GM23338 (cell line): ENCODE measurements at regions not wholly inside any gene's neighbourhood (a gene's known extent, or its start where the extent isn't known, plus 50 kb on each side); places are given as distances from the start of the nearest gene placed in this dataset.

Experiments used
- ATAC-seq: fragments of 200-7000 bp; cut with Tn5 transposase; 3 replicates; pipeline ENCODE4 v1.9.1; 2020
- DNase-seq: peaks from one replicate; pipeline ENCODE4 v3.0.0-alpha.2; 2015; ENCODE audit warnings: low spot score
- H2AFZ ChIP-seq: fragments of 200-600 bp; sonication (generic); 2 replicates; pipeline ENCODE4 v1.8.0; 2016; ENCODE audit warnings: antibody characterized with exemption, mild to moderate bottlenecking, moderate library complexity
- H3F3A ChIP-seq: fragments of 200-600 bp; sonication (generic); replicated peaks from 2 replicates; pipeline ENCODE4 v1.8.0; 2017; ENCODE audit warnings: antibody characterized with exemption, mixed run types, low read depth
- H3K27ac ChIP-seq: fragments of 200-600 bp; sonication (generic); 2 replicates; pipeline ENCODE4 v1.6.1; 2016; ENCODE audit warnings: low read depth
- H3K27me3 ChIP-seq: fragments of 200-600 bp; sonication (generic); 2 replicates; pipeline ENCODE4 v1.8.0; 2016; ENCODE audit warnings: mild to moderate bottlenecking, mixed run types, moderate library complexity; ENCODE audit not compliant: insufficient read depth
- H3K36me3 ChIP-seq: fragments of 200-600 bp; sonication (generic); 2 replicates; pipeline ENCODE4 v1.8.0; 2016; ENCODE audit warnings: mild to moderate bottlenecking; ENCODE audit not compliant: insufficient read depth
- H3K4me1 ChIP-seq: fragments of 200-600 bp; sonication (generic); 2 replicates; pipeline ENCODE4 v1.8.0; 2016; ENCODE audit warnings: mild to moderate bottlenecking, moderate library complexity; ENCODE audit not compliant: insufficient read depth
- H3K4me2 ChIP-seq: fragments of 200-600 bp; sonication (generic); 2 replicates; pipeline ENCODE4 v1.7.1; 2017; ENCODE audit warnings: mixed run types
- H3K4me3 ChIP-seq: fragments of 200-600 bp; sonication (generic); 2 replicates; pipeline ENCODE4 v1.6.1; 2016; ENCODE audit warnings: mixed run types
- H3K79me2 ChIP-seq: fragments of 200-600 bp; sonication (generic); replicated peaks from 2 replicates; pipeline ENCODE4 v1.8.0; 2017; ENCODE audit warnings: mild to moderate bottlenecking; ENCODE audit not compliant: insufficient read depth
- H3K9me2 ChIP-seq: fragments of 200-600 bp; sonication (generic); 2 replicates; pipeline ENCODE4 v1.8.0; 2017; ENCODE audit not compliant: insufficient read depth
- H4K20me1 ChIP-seq: fragments of 200-600 bp; sonication (generic); replicated peaks from 2 replicates; pipeline ENCODE4 v1.8.0; 2017; ENCODE audit warnings: mild to moderate bottlenecking; ENCODE audit not compliant: insufficient read depth
- H3K27ac Mint-ChIP-seq: 2 replicates; pipeline ENCODE4 v1.8.0; 2020; ENCODE audit warnings: inconsistent platforms, mild to moderate bottlenecking, moderate library complexity, mixed read lengths
- H3K27me3 Mint-ChIP-seq: 3 replicates; pipeline ENCODE4 v1.8.0; 2022; ENCODE audit warnings: low read depth, mild to moderate bottlenecking, moderate library complexity, mixed read lengths, inconsistent platforms; ENCODE audit not compliant: insufficient read depth, poor library complexity
- H3K36me3 Mint-ChIP-seq: 3 replicates; pipeline ENCODE4 v1.8.0; 2021; ENCODE audit warnings: low read depth, mild to moderate bottlenecking, inconsistent platforms, moderate library complexity, mixed read lengths
- H3K4me1 Mint-ChIP-seq: 3 replicates; pipeline ENCODE4 v1.8.0; 2020; ENCODE audit warnings: mild to moderate bottlenecking, inconsistent platforms, mixed read lengths
- H3K4me3 Mint-ChIP-seq: 3 replicates; pipeline ENCODE4 v1.8.0; 2021; ENCODE audit warnings: moderate library complexity, mild to moderate bottlenecking, inconsistent platforms, mixed read lengths
- H3K9me3 Mint-ChIP-seq: 3 replicates; pipeline ENCODE4 v1.8.0; 2020; ENCODE audit warnings: moderate library complexity, mild to moderate bottlenecking, inconsistent platforms, mixed read lengths
- ETS1 ChIP-seq: IDR thresholded peaks from 2 replicates; pipeline ENCODE4 v1.6.1; 2016; ENCODE audit warnings: antibody characterized with exemption
- EZH2 ChIP-seq: fragments of 200-600 bp; sonication (generic); IDR thresholded peaks from one replicate; pipeline ENCODE4 v1.8.0; 2017; ENCODE audit warnings: antibody characterized with exemption, mild to moderate bottlenecking, low read depth; ENCODE audit not compliant: unreplicated experiment
- EZH2phosphoT487 ChIP-seq: fragments of 200-600 bp; sonication (generic); IDR thresholded peaks from one replicate; pipeline ENCODE4 v1.8.1; 2018; ENCODE audit warnings: antibody characterized with exemption; ENCODE audit not compliant: unreplicated experiment
- NANOG ChIP-seq: IDR thresholded peaks from 2 replicates; pipeline ENCODE4 v1.6.1; 2016; ENCODE audit warnings: antibody characterized with exemption, borderline replicate concordance
- POLR2AphosphoS5 ChIP-seq: IDR thresholded peaks from 2 replicates; pipeline ENCODE4 v1.6.1; 2016; ENCODE audit warnings: antibody characterized with exemption, low read depth
- STAT1 ChIP-seq: IDR thresholded peaks from one replicate; pipeline ENCODE4 v1.6.1; 2016; ENCODE audit warnings: antibody characterized with exemption; ENCODE audit not compliant: unreplicated experiment
- ZNF114 ChIP-seq: fragments of 250-450 bp; sonication (Bioruptor Pico); IDR thresholded peaks from 2 replicates; pipeline ENCODE4 v1.5.0; 2020; ENCODE audit warnings: mild to moderate bottlenecking, moderate library complexity
- ZNF331 ChIP-seq: fragments of 250-450 bp; sonication (Bioruptor Pico); IDR thresholded peaks from 2 replicates; pipeline ENCODE4 v1.5.0; 2020; ENCODE audit warnings: low read depth, mild to moderate bottlenecking, moderate library complexity
- TF ChIP-seq, protein P1 (sequence below): fragments of 250-450 bp; sonication (Bioruptor Pico); IDR thresholded peaks from 2 replicates; pipeline ENCODE4 v1.5.0; 2020; ENCODE audit warnings: mild to moderate bottlenecking, moderate library complexity
- TF ChIP-seq, protein P2 (sequence below), 2 experiments: fragments of 200-600 bp in 1 of 2; sonication (generic) in 1 of 2; conservative IDR thresholded peaks; 2 replicates each; pipeline versions ENCODE4 v1.5.1 to v1.6.1; 2016 to 2017; ENCODE audit warnings: antibody characterized with exemption in 2 of 2, low read depth in 2 of 2, mild to moderate bottlenecking in 2 of 2, moderate library complexity in 1 of 2

- no peak for TF ChIP-seq ETS1
- TF ChIP-seq POLR2AphosphoS5, result no peak
- no peak for TF ChIP-seq ZNF114 (CRISPR knock-in tag)
Measured at GRCh38 chr2:180742801-180743200, 237.6 kb upstream of the UBE2E3 start (continued).

DNA sequence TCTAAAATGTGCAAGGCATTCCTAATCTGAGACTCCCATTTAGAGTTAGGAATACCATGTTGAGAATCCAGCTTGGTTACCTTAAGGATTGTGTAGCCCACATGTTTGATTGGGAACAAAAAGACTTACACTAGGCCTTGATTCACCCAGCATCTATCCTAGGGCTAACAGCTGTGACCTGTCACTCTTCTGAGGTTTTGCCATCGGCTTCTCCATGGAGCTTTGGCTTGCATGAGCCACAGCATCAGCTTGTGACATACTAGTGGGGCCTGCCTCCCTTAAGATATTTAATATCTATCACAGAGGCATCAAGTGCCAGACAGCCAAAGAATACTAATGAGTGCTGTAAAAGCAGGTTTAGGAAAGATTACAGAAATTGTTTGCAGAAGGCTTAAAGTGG is 241.3 kb upstream of the UBE2E3 start:
- no peak for ATAC-seq
- Histone ChIP-seq H3K4me2 (no peak overlapping the region), H3F3A (no peaks in the 10 kb centered on the region), H3K4me3 (no peak overlapping the region), H3K9me2 (no peaks in the 10 kb centered on the region), H2AFZ (no peak overlapping the region), H3K36me3 (no peaks in the 10 kb centered on the region), H3K79me2 (no peaks in the 10 kb centered on the region), H3K27me3 (no peaks in the 10 kb centered on the region), H3K4me1 (peaks cover 3% of the 10 kb centered on the region; the same call in 1 of the 2 replicates), H4K20me1 (no peaks in the 10 kb centered on the region), H3K27ac (no peak overlapping the region)
- TF ChIP-seq ETS1 (no peak), ZNF331 (CRISPR knock-in tag) (no peak), STAT1 (no peak), EZH2 (no peak), EZH2phosphoT487 (no peak), POLR2AphosphoS5 (no peak), ZNF114 (CRISPR knock-in tag) (no peak), NANOG (no peak)
- TF ChIP-seq, protein P1, sequence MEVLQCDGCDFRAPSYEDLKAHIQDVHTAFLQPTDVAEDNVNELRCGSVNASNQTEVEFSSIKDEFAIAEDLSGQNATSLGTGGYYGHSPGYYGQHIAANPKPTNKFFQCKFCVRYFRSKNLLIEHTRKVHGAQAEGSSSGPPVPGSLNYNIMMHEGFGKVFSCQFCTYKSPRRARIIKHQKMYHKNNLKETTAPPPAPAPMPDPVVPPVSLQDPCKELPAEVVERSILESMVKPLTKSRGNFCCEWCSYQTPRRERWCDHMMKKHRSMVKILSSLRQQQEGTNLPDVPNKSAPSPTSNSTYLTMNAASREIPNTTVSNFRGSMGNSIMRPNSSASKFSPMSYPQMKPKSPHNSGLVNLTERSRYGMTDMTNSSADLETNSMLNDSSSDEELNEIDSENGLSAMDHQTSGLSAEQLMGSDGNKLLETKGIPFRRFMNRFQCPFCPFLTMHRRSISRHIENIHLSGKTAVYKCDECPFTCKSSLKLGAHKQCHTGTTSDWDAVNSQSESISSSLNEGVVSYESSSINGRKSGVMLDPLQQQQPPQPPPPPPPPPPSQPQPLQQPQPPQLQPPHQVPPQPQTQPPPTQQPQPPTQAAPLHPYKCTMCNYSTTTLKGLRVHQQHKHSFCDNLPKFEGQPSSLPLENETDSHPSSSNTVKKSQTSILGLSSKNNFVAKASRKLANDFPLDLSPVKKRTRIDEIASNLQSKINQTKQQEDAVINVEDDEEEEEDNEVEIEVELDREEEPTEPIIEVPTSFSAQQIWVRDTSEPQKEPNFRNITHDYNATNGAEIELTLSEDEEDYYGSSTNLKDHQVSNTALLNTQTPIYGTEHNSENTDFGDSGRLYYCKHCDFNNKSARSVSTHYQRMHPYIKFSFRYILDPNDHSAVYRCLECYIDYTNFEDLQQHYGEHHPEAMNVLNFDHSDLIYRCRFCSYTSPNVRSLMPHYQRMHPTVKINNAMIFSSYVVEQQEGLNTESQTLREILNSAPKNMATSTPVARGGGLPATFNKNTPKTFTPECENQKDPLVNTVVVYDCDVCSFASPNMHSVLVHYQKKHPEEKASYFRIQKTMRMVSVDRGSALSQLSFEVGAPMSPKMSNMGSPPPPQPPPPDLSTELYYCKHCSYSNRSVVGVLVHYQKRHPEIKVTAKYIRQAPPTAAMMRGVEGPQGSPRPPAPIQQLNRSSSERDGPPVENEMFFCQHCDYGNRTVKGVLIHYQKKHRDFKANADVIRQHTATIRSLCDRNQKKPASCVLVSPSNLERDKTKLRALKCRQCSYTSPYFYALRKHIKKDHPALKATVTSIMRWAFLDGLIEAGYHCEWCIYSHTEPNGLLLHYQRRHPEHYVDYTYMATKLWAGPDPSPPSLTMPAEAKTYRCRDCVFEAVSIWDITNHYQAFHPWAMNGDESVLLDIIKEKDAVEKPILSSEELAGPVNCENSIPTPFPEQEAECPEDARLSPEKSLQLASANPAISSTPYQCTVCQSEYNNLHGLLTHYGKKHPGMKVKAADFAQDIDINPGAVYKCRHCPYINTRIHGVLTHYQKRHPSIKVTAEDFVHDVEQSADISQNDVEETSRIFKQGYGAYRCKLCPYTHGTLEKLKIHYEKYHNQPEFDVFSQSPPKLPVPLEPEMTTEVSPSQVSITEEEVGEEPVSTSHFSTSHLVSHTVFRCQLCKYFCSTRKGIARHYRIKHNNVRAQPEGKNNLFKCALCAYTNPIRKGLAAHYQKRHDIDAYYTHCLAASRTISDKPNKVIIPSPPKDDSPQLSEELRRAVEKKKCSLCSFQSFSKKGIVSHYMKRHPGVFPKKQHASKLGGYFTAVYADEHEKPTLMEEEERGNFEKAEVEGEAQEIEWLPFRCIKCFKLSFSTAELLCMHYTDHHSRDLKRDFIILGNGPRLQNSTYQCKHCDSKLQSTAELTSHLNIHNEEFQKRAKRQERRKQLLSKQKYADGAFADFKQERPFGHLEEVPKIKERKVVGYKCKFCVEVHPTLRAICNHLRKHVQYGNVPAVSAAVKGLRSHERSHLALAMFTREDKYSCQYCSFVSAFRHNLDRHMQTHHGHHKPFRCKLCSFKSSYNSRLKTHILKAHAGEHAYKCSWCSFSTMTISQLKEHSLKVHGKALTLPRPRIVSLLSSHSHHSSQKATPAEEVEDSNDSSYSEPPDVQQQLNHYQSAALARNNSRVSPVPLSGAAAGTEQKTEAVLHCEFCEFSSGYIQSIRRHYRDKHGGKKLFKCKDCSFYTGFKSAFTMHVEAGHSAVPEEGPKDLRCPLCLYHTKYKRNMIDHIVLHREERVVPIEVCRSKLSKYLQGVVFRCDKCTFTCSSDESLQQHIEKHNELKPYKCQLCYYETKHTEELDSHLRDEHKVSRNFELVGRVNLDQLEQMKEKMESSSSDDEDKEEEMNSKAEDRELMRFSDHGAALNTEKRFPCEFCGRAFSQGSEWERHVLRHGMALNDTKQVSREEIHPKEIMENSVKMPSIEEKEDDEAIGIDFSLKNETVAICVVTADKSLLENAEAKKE, result no peak
- TF ChIP-seq, protein P2, sequence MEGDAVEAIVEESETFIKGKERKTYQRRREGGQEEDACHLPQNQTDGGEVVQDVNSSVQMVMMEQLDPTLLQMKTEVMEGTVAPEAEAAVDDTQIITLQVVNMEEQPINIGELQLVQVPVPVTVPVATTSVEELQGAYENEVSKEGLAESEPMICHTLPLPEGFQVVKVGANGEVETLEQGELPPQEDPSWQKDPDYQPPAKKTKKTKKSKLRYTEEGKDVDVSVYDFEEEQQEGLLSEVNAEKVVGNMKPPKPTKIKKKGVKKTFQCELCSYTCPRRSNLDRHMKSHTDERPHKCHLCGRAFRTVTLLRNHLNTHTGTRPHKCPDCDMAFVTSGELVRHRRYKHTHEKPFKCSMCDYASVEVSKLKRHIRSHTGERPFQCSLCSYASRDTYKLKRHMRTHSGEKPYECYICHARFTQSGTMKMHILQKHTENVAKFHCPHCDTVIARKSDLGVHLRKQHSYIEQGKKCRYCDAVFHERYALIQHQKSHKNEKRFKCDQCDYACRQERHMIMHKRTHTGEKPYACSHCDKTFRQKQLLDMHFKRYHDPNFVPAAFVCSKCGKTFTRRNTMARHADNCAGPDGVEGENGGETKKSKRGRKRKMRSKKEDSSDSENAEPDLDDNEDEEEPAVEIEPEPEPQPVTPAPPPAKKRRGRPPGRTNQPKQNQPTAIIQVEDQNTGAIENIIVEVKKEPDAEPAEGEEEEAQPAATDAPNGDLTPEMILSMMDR (conservative IDR thresholded peaks at IDR 0.05; ENCODE audit: low read depth in 2 of 2), result no peak
- H3K4me1 Mint-ChIP-seq, result peaks cover 3% of the 10 kb centered on the region; the same call in 1 of the 3 replicates
- no peaks in the 10 kb centered on the region for H3K36me3 Mint-ChIP-seq
- no peak overlapping the region for H3K27ac Mint-ChIP-seq
- DNase-seq, result no peak
- H3K27me3 Mint-ChIP-seq, result peaks cover 2% of the 10 kb centered on the region
- H3K4me3 Mint-ChIP-seq, result no peak overlapping the region
- no peaks in the 10 kb centered on the region for H3K9me3 Mint-ChIP-seq
